NCI-H82 treated with DMSO at 0.1 percent for 48 hours (cell line): ENCODE measurements at regions not wholly inside any gene's neighbourhood (a gene's known extent, or its start where the extent isn't known, plus 50 kb on each side); places are given as distances from the start of the nearest gene placed in this dataset.
"Not testable (repeated sequence)": the region's sequence is repeated elsewhere in the genome, so short reads cannot be mapped to it uniquely, and the experiment has no call there.

ENCODE experiments used
- DNase-seq: peaks from one replicate; lab custom pipeline; 2025; ENCODE audit not compliant: unreplicated experiment; lab: John Stamatoyannopoulos, UW

- no peak for DNase-seq
Observed at GRCh38 chr17:13099089-13099735, 81.4 kb upstream of the ELAC2 start.

- no peak for DNase-seq
Observed at GRCh38 chr17:13096291-13096690, 78.5 kb upstream of the ELAC2 start.

GRCh38 chr17:13092010-13092409 is 74.2 kb upstream of the ELAC2 start:
- not testable (repeated sequence) for DNase-seq

GRCh38 chr17:13088666-13089065 is 70.8 kb upstream of the ELAC2 start:
- no peak for DNase-seq

GRCh38 chr17:13087802-13088201 is 70.0 kb upstream of the ELAC2 start:
- no peak for DNase-seq

GRCh38 chr17:13086142-13086769 is 68.4 kb upstream of the ELAC2 start:
- DNase-seq: no peak

GRCh38 chr17:13085578-13085977 is 67.8 kb upstream of the ELAC2 start:
- DNase-seq: no peak

- no peak for DNase-seq
Observed at GRCh38 chr17:13084420-13084819, 66.6 kb upstream of the ELAC2 start.

GRCh38 chr17:13078591-13079385 is 61.0 kb upstream of the ELAC2 start:
- no peak for DNase-seq

GRCh38 chr17:13076905-13077304 is 59.1 kb upstream of the ELAC2 start:
- no peak for DNase-seq

- no peak for DNase-seq
Observed at GRCh38 chr17:13074026-13074425, 56.2 kb upstream of the ELAC2 start.

- DNase-seq: no peak
Observed at GRCh38 chr17:13073018-13073417, 55.2 kb upstream of the ELAC2 start.

GRCh38 chr17:13070732-13071131 is 52.9 kb upstream of the ELAC2 start:
- no peak for DNase-seq

GRCh38 chr17:13067629-13068303 is 49.9 kb upstream of the ELAC2 start:
- DNase-seq: no peak
